A549 (cell line): ENCODE measurements at regions not wholly inside any gene's neighbourhood (a gene's known extent, or its start where the extent isn't known, plus 50 kb on each side); places are given as distances from the start of the nearest gene placed in this dataset.

Source experiments
- ATAC-seq, 2 experiments: fragments of 200-7000 bp in 1 of 2; fragments of >200 bp in 1 of 2; cut with Nextera tagmentation in 1 of 2; cut with Tn5 transposase in 1 of 2; 3 replicates each; pipeline versions ENCODE4 v1.8.0 to v1.9.1; 2018 to 2020; ENCODE audit warnings: mild to moderate bottlenecking in 1 of 2, moderate library complexity in 1 of 2
- CTCF ChIA-PET: fragments of 300-600 bp; sonication (Branson Sonifier 250); formaldehyde crosslinking; extraction: SDS; loops from one replicate; lab custom pipeline; 2021; ENCODE audit warnings: antibody characterized with exemption, inconsistent platforms; lab: Yijun Ruan, JAX
- POLR2A ChIA-PET: fragments of 350-600 bp; formaldehyde crosslinking; extraction: SDS; loops from one replicate; lab custom pipeline; 2021; ENCODE audit warnings: antibody characterized with exemption, inconsistent platforms; lab: Yijun Ruan, JAX
- DNase-seq, 2 experiments: peaks; one replicate each; pipeline versions ENCODE4 v3.0.0 to v3.0.0-alpha.2; 2011 to 2016; ENCODE audit warnings: low read depth in 1 of 2, low spot score in 1 of 2
- FAIRE-seq: peaks from 2 replicates; lab custom pipeline; 2011; peaks lifted over from hg19 to GRCh38; lab: Jason Lieb, UNC
- H3K27ac ChIP-seq, 2 experiments: fragments of >200 bp; sonication (Bioruptor Twin); formaldehyde crosslinking; 3 replicates each; pipeline ENCODE4 v1.5.1; 2016 to 2017
- H3K4me1 ChIP-seq: fragments of >200 bp; sonication (Bioruptor Twin); formaldehyde crosslinking; 3 replicates; pipeline ENCODE4 v1.6.1; 2016
- H3K4me2 ChIP-seq: fragments of >200 bp; sonication (Bioruptor Twin); formaldehyde crosslinking; 3 replicates; pipeline ENCODE4 v1.6.1; 2016
- H3K4me3 ChIP-seq: fragments of >200 bp; sonication (Bioruptor Twin); formaldehyde crosslinking; 3 replicates; pipeline ENCODE4 v1.5.1; 2016
- H3K9me3 ChIP-seq: fragments of >200 bp; sonication (Bioruptor Twin); formaldehyde crosslinking; 3 replicates; pipeline ENCODE4 v1.6.1; 2016
- BHLHE40 ChIP-seq: IDR thresholded peaks from 2 replicates; pipeline ENCODE4 v1.6.1; 2012; ENCODE audit warnings: low read depth, low read length, inconsistent platforms
- CHD4 ChIP-seq: fragments of 200-600 bp; sonication (generic); IDR thresholded peaks from 2 replicates; pipeline ENCODE4 v1.6.1; 2016; ENCODE audit warnings: antibody characterized with exemption, mild to moderate bottlenecking, borderline replicate concordance
- CTCF ChIP-seq: fragments of >200 bp; sonication (Bioruptor Twin); formaldehyde crosslinking; IDR thresholded peaks from 3 replicates; pipeline ENCODE4 v1.5.1; 2016
- EHMT2 ChIP-seq: fragments of 200-600 bp; sonication (generic); IDR thresholded peaks from 2 replicates; pipeline ENCODE4 v1.6.1; 2016; ENCODE audit warnings: antibody characterized with exemption, low read depth, mild to moderate bottlenecking, moderate library complexity
- ELK1 ChIP-seq: fragments of 150-350 bp; IDR thresholded peaks from 2 replicates; pipeline ENCODE4 v1.6.1; 2014; ENCODE audit warnings: low read depth, mild to moderate bottlenecking, low read length
- EP300 ChIP-seq, 2 experiments: fragments of >200 bp; sonication (Bioruptor Twin); formaldehyde crosslinking; IDR thresholded peaks; 2 replicates in 1 of 2; 3 replicates in 1 of 2; pipeline ENCODE4 v1.6.1; 2016 to 2017
- FOXS1 ChIP-seq: fragments of 250-450 bp; sonication (Bioruptor Pico); IDR thresholded peaks from 2 replicates; pipeline ENCODE4 v1.5.0; 2020; ENCODE audit warnings: mild to moderate bottlenecking, moderate library complexity
- HOXB5 ChIP-seq: fragments of 250-450 bp; sonication (Bioruptor Pico); IDR thresholded peaks from 2 replicates; pipeline ENCODE4 v1.5.0; 2020; ENCODE audit warnings: mild to moderate bottlenecking, moderate library complexity
- JUN ChIP-seq, 2 experiments: fragments of >200 bp; sonication (Bioruptor Twin); formaldehyde crosslinking; IDR thresholded peaks; 2 replicates in 1 of 2; 3 replicates in 1 of 2; pipeline ENCODE4 v1.6.1; 2016 to 2017
- KDM1A ChIP-seq: fragments of 200-600 bp; sonication (generic); IDR thresholded peaks from 2 replicates; pipeline ENCODE4 v1.6.1; 2016; ENCODE audit warnings: low read depth, mild to moderate bottlenecking
- KDM5A ChIP-seq: fragments of 200-600 bp; sonication (generic); IDR thresholded peaks from 2 replicates; pipeline ENCODE4 v1.6.1; 2016; ENCODE audit warnings: antibody characterized with exemption, mild to moderate bottlenecking
- MAX ChIP-seq: IDR thresholded peaks from 2 replicates; pipeline ENCODE4 v1.6.1; 2012
- MAZ ChIP-seq: fragments of 150-350 bp; IDR thresholded peaks from 2 replicates; pipeline ENCODE4 v1.6.1; 2014; ENCODE audit warnings: antibody characterized with exemption, low read depth, low read length, borderline replicate concordance
- NFE2L2 ChIP-seq: fragments of 150-350 bp; conservative IDR thresholded peaks from 2 replicates; pipeline ENCODE4 v1.6.1; 2014; ENCODE audit warnings: low read length
- NPAS2 ChIP-seq: fragments of 250-450 bp; sonication (Bioruptor Pico); IDR thresholded peaks from 2 replicates; pipeline ENCODE4 v1.8.0; 2022; ENCODE audit warnings: mild to moderate bottlenecking, moderate library complexity, borderline replicate concordance
- RAD21 ChIP-seq, 2 experiments: fragments of >200 bp in 1 of 2; sonication (Bioruptor Twin) in 1 of 2; formaldehyde crosslinking in 1 of 2; IDR thresholded peaks in 1 of 2; conservative IDR thresholded peaks in 1 of 2; 2 replicates in 1 of 2; 3 replicates in 1 of 2; pipeline ENCODE4 v1.6.1; 2012 to 2018; ENCODE audit warnings: inconsistent platforms in 1 of 2
- RCOR1 ChIP-seq: fragments of 150-350 bp; IDR thresholded peaks from 2 replicates; pipeline ENCODE4 v1.6.1; 2014; ENCODE audit warnings: antibody characterized with exemption, low read length, low read depth
- REST ChIP-seq: fragments of 200-600 bp; sonication (generic); IDR thresholded peaks from 2 replicates; pipeline ENCODE4 v1.6.1; 2016; ENCODE audit warnings: antibody characterized with exemption, mild to moderate bottlenecking, moderate library complexity
- SREBF2 ChIP-seq: fragments of 450-650 bp; IDR thresholded peaks from 2 replicates; pipeline ENCODE4 v1.6.1; 2014; ENCODE audit warnings: mild to moderate bottlenecking, moderate library complexity
- TP53 ChIP-seq: fragments of 250-450 bp; sonication (Bioruptor Pico); IDR thresholded peaks from 2 replicates; pipeline ENCODE4 v1.5.0; 2021; ENCODE audit warnings: mild to moderate bottlenecking, moderate library complexity
- ZFP36 ChIP-seq: fragments of 450-650 bp; IDR thresholded peaks from 2 replicates; pipeline ENCODE4 v1.6.1; 2014; ENCODE audit warnings: borderline replicate concordance; ENCODE audit not compliant: partially characterized antibody
- ZSCAN20 ChIP-seq: fragments of 250-450 bp; sonication (Bioruptor Pico); IDR thresholded peaks from 2 replicates; pipeline ENCODE4 v1.8.0; 2022; ENCODE audit warnings: mild to moderate bottlenecking, moderate library complexity
- WGBS: methylation state at CpG from one replicate; pipeline ENCODE4 v1.1.6; 2017; ENCODE audit errors: missing lambda C conversion rate; 5-methylcytosine and 5-hydroxymethylcytosine counted together
- TF ChIP-seq, protein P1 (sequence below): fragments of 250-450 bp; sonication (Bioruptor Pico); IDR thresholded peaks from 2 replicates; pipeline ENCODE4 v1.5.0; 2021; ENCODE audit warnings: mild to moderate bottlenecking, moderate library complexity, borderline replicate concordance
- TF ChIP-seq, protein P2 (sequence below): fragments of >200 bp; sonication (Bioruptor Twin); formaldehyde crosslinking; IDR thresholded peaks from 2 replicates; pipeline ENCODE4 v1.6.1; 2016

- DNase-seq (no peak), FAIRE-seq (no peak), ATAC-seq (no peak)
- CTCF ChIA-PET, result no interaction called here
- Histone ChIP-seq H3K4me2 (no peak overlapping the region), H3K4me3 (no peak overlapping the region), H3K27ac (no peak overlapping the region), H3K9me3 (no peaks in the 10 kb centered on the region), H3K4me1 (no peaks in the 10 kb centered on the region)
- POLR2A ChIA-PET, result no interaction called here
- WGBS, result 98% methylated on average over 2 of the region's 2 CpGs
- TF ChIP-seq JUN (IDR thresholded peaks at IDR 0.05), result no peak
- no peak for TF ChIP-seq EHMT2
- no peak for TF ChIP-seq FOXS1
- no peak for TF ChIP-seq CHD4
- no peak for TF ChIP-seq HOXB5 (CRISPR knock-in tag)
- no peak for TF ChIP-seq REST
- no peak for TF ChIP-seq EP300 (IDR thresholded peaks at IDR 0.05)
- no peak for TF ChIP-seq TP53 (CRISPR knock-in tag)
- no peak for TF ChIP-seq KDM5A
- TF ChIP-seq NPAS2, result no peak
- no peak for TF ChIP-seq ZFP36
- TF ChIP-seq ZSCAN20 (CRISPR knock-in tag), result no peak
- TF ChIP-seq CTCF, result no peak
- no peak for TF ChIP-seq SREBF2
- TF ChIP-seq ELK1, result no peak
- no peak for TF ChIP-seq MAZ
- TF ChIP-seq, protein P1, sequence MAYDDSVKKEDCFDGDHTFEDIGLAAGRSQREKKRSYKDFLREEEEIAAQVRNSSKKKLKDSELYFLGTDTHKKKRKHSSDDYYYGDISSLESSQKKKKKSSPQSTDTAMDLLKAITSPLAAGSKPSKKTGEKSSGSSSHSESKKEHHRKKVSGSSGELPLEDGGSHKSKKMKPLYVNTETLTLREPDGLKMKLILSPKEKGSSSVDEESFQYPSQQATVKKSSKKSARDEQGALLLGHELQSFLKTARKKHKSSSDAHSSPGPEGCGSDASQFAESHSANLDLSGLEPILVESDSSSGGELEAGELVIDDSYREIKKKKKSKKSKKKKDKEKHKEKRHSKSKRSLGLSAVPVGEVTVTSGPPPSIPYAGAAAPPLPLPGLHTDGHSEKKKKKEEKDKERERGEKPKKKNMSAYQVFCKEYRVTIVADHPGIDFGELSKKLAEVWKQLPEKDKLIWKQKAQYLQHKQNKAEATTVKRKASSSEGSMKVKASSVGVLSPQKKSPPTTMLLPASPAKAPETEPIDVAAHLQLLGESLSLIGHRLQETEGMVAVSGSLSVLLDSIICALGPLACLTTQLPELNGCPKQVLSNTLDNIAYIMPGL (CRISPR knock-in tag), result no peak
- TF ChIP-seq KDM1A, result no peak
Observed at GRCh38 chr5:58285900-58286299, 174.0 kb downstream of the PLK2 start.

- ChIA-PET POLR2A (no interaction called here), CTCF (interaction anchor here (1.0 to 1.5 kb wide), 2 partner anchors 9 to 397 kb away, joined by 4 read pairs; no protein-coding TSS in a partner anchor)
- Histone ChIP-seq H3K27ac (0 out of 6 replicates have a peak overlapping the region, but pooled peaks of 1 of the 2 experiments have one; percentile 17), H3K4me1 (no peaks in the 10 kb centered on the region), H3K4me2 (no peak overlapping the region), H3K4me3 (no peak overlapping the region), H3K9me3 (no peaks in the 10 kb centered on the region)
- FAIRE-seq (peak; percentile 32), ATAC-seq (no peak), DNase-seq (no peak)
- TF ChIP-seq RAD21 (conservative IDR thresholded peaks at IDR 0.05 in 1 of 2, IDR thresholded peaks at IDR 0.05 in 1 of 2) (no peak), NFE2L2 (no peak), BHLHE40 (no peak), RCOR1 (no peak), MAX (no peak), ZFP36 (no peak), NPAS2 (no peak)
- TF ChIP-seq, protein P2, sequence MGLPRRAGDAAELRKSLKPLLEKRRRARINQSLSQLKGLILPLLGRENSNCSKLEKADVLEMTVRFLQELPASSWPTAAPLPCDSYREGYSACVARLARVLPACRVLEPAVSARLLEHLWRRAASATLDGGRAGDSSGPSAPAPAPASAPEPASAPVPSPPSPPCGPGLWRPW, result no peak
- 86% methylated on average over 2 of the region's 2 CpGs for whole genome bisulfite sequencing
Observed at GRCh38 chr5:58284886-58285285, 175.0 kb downstream of the PLK2 start.
